IMR-90 (cell line): ENCODE measurements at regions not wholly inside any gene's neighbourhood (a gene's known extent, or its start where the extent isn't known, plus 50 kb on each side); places are given as distances from the start of the nearest gene placed in this dataset.

ENCODE experiments used
- ATAC-seq: fragments of 200-7000 bp; cut with Tn5 transposase; 2 replicates; pipeline ENCODE4 v1.9.1; 2020; ENCODE audit warnings: low read depth, mild to moderate bottlenecking, moderate library complexity
- BruUV-seq: library from RNA; stranded (reverse); fragments of 400-500 nt; replicated peaks from 2 replicates; lab custom pipeline; 2021; lab: Mats Ljungman, UMichigan
- CTCF ChIA-PET: fragments of 300-600 bp; formaldehyde crosslinking; extraction: SDS; loops from one replicate; lab custom pipeline; 2021; ENCODE audit warnings: antibody characterized with exemption; lab: Yijun Ruan, JAX
- POLR2A ChIA-PET: fragments of 300-600 bp; sonication (Branson Sonifier 250); formaldehyde crosslinking; loops from one replicate; lab custom pipeline; 2022; ENCODE audit warnings: antibody characterized with exemption; ENCODE audit not compliant: unreplicated experiment; lab: Charles Lee
- DNase-seq: peaks from one replicate; pipeline ENCODE4 v3.0.0; 2013
- H2AFZ ChIP-seq: replicated peaks from 2 replicates; pipeline ENCODE3; 2013; ENCODE audit warnings: low read length, mild to moderate bottlenecking; ENCODE audit not compliant: poor library complexity
- H2AK5ac ChIP-seq: 2 replicates; pipeline ENCODE4 v1.6.1; 2013; ENCODE audit warnings: low read depth, low read length, inconsistent platforms
- H2AK9ac ChIP-seq: replicated peaks from 2 replicates; pipeline ENCODE3; 2013; ENCODE audit warnings: mild to moderate bottlenecking, low read depth, low read length, moderate library complexity; ENCODE audit not compliant: poor library complexity
- H2BK120ac ChIP-seq: 2 replicates; pipeline ENCODE4 v1.6.1; 2013; ENCODE audit warnings: low read depth, low read length, inconsistent platforms
- H2BK15ac ChIP-seq: 3 replicates; pipeline ENCODE4 v1.6.1; 2013; ENCODE audit warnings: low read depth, low read length, inconsistent platforms
- H2BK20ac ChIP-seq: 2 replicates; pipeline ENCODE4 v1.6.1; 2013; ENCODE audit warnings: low read depth, mild to moderate bottlenecking, inconsistent platforms, low read length, moderate library complexity
- H2BK5ac ChIP-seq: 2 replicates; pipeline ENCODE4 v1.6.1; 2013; ENCODE audit warnings: mild to moderate bottlenecking, low read depth, low read length, inconsistent platforms; ENCODE audit not compliant: poor library complexity, severe bottlenecking
- H3K14ac ChIP-seq: replicated peaks from 2 replicates; pipeline ENCODE4 v1.6.1; 2013; ENCODE audit warnings: low read depth, low read length, inconsistent platforms
- H3K18ac ChIP-seq: 2 replicates; pipeline ENCODE4 v1.6.1; 2013; ENCODE audit warnings: low read depth, low read length, control low read depth
- H3K23ac ChIP-seq: 2 replicates; pipeline ENCODE4 v1.6.1; 2013; ENCODE audit warnings: low read depth, low read length, inconsistent platforms
- H3K27ac ChIP-seq: 2 replicates; pipeline ENCODE4 v1.5.1; 2013; ENCODE audit warnings: mild to moderate bottlenecking, control low read depth, low read length; ENCODE audit not compliant: insufficient read depth
- H3K27me3 ChIP-seq: 2 replicates; pipeline ENCODE4 v1.6.1; 2013; ENCODE audit warnings: low read length; ENCODE audit not compliant: control insufficient read depth, insufficient read depth
- H3K36me3 ChIP-seq: 2 replicates; pipeline ENCODE4 v1.6.1; 2013; ENCODE audit warnings: low read length, mixed read lengths; ENCODE audit not compliant: control insufficient read depth, insufficient read depth
- H3K4ac ChIP-seq: 2 replicates; pipeline ENCODE4 v1.6.1; 2013; ENCODE audit warnings: low read depth, low read length, inconsistent platforms
- H3K4me1 ChIP-seq: 2 replicates; pipeline ENCODE4 v1.6.1; 2013; ENCODE audit warnings: low read length, mixed read lengths; ENCODE audit not compliant: control insufficient read depth, insufficient read depth
- H3K4me2 ChIP-seq: 2 replicates; pipeline ENCODE4 v1.6.1; 2013; ENCODE audit warnings: low read depth, mild to moderate bottlenecking, control low read depth, low read length, moderate library complexity
- H3K4me3 ChIP-seq: 2 replicates; pipeline ENCODE4 v1.5.1; 2013; ENCODE audit warnings: low read depth, mild to moderate bottlenecking, control low read depth, low read length, moderate library complexity; ENCODE audit not compliant: insufficient read depth
- H3K56ac ChIP-seq: 2 replicates; pipeline ENCODE4 v1.6.1; 2013; ENCODE audit warnings: low read length, inconsistent platforms; ENCODE audit not compliant: insufficient read depth; ENCODE audit errors: extremely low read depth
- H3K79me1 ChIP-seq, 2 experiments: 2 replicates each; pipeline ENCODE4 v1.6.1; 2013; ENCODE audit warnings: low read length in 2 of 2, inconsistent platforms in 1 of 2, low read depth in 1 of 2
- H3K9ac ChIP-seq: 2 replicates; pipeline ENCODE4 v1.6.1; 2013; ENCODE audit warnings: low read depth, low read length, control low read depth
- H3K9me1 ChIP-seq: 2 replicates; pipeline ENCODE4 v1.6.1; 2013; ENCODE audit warnings: low read length, inconsistent platforms; ENCODE audit not compliant: insufficient read depth
- H3K9me3 ChIP-seq: 2 replicates; pipeline ENCODE4 v1.6.1; 2013; ENCODE audit warnings: low read length; ENCODE audit not compliant: control insufficient read depth, insufficient read depth
- H4K20me1 ChIP-seq: 2 replicates; pipeline ENCODE4 v1.6.1; 2013; ENCODE audit warnings: low read length, inconsistent platforms; ENCODE audit not compliant: insufficient read depth
- H4K5ac ChIP-seq: 2 replicates; pipeline ENCODE4 v1.6.1; 2013; ENCODE audit warnings: mild to moderate bottlenecking, low read depth, low read length, control low read depth
- H4K8ac ChIP-seq, 2 experiments: 2 replicates each; pipeline ENCODE4 v1.6.1; 2013; ENCODE audit warnings: low read depth in 2 of 2, low read length in 2 of 2, control low read depth in 1 of 2, inconsistent platforms in 1 of 2
- H4K91ac ChIP-seq: 2 replicates; pipeline ENCODE4 v1.6.1; 2013; ENCODE audit warnings: low read depth, low read length, inconsistent platforms; ENCODE audit not compliant: insufficient read depth
- CHD1 ChIP-seq: IDR thresholded peaks from 2 replicates; pipeline ENCODE4 v1.6.1; 2012; ENCODE audit warnings: low read depth, low read length, improper control_type of control experiment
- MAFK ChIP-seq: IDR thresholded peaks from 2 replicates; pipeline ENCODE4 v1.6.1; 2012; ENCODE audit warnings: low read depth, low read length, improper control_type of control experiment
- MAZ ChIP-seq: IDR thresholded peaks from 2 replicates; pipeline ENCODE4 v1.6.1; 2012; ENCODE audit warnings: low read depth, mild to moderate bottlenecking, low read length, improper control_type of control experiment, moderate library complexity, borderline replicate concordance
- MXI1 ChIP-seq: IDR thresholded peaks from 2 replicates; pipeline ENCODE4 v1.6.1; 2012; ENCODE audit warnings: low read depth, mild to moderate bottlenecking, low read length, moderate library complexity, borderline replicate concordance
- NFE2L2 ChIP-seq: fragments of 150-350 bp; IDR thresholded peaks from 2 replicates; pipeline ENCODE4 v1.6.1; 2016; ENCODE audit warnings: low read depth, mild to moderate bottlenecking, low read length
- POLR2A ChIP-seq: IDR thresholded peaks from 2 replicates; pipeline ENCODE4 v1.6.1; 2012; ENCODE audit warnings: mild to moderate bottlenecking, low read depth, low read length
- RCOR1 ChIP-seq: IDR thresholded peaks from 2 replicates; pipeline ENCODE4 v1.6.1; 2012; ENCODE audit warnings: mild to moderate bottlenecking, low read length, improper control_type of control experiment; ENCODE audit not compliant: insufficient replicate concordance
- RFX5 ChIP-seq: IDR thresholded peaks from 2 replicates; pipeline ENCODE4 v1.8.0; 2012; ENCODE audit warnings: low read depth, mild to moderate bottlenecking, low read length, moderate library complexity
- USF2 ChIP-seq: fragments of 150-350 bp; IDR thresholded peaks from 2 replicates; pipeline ENCODE4 v1.6.1; 2017; ENCODE audit warnings: mild to moderate bottlenecking, antibody characterized with exemption, low read length, low read depth
- dilution Hi-C: fragments of 300-500 bp; cut with HindIII; formaldehyde crosslinking; loops from one replicate; pipeline ENCODE4 v1.14.3; 2018; ENCODE audit warnings: low sequenced_read_pairs; ENCODE audit not compliant: unreplicated experiment
- in situ Hi-C: fragments of 300-500 bp; cut with MboI; formaldehyde crosslinking; loops from 3 replicates; pipeline ENCODE4 v1.14.3; 2019; ENCODE audit warnings: low sequenced_read_pairs, inconsistent platforms, mixed read lengths
- intact Hi-C: fragments of 100-400 bp; cut with micrococcal nuclease; formaldehyde crosslinking; loops from 2 replicates; pipeline ENCODE4 v1.10.0; 2022

DNA sequence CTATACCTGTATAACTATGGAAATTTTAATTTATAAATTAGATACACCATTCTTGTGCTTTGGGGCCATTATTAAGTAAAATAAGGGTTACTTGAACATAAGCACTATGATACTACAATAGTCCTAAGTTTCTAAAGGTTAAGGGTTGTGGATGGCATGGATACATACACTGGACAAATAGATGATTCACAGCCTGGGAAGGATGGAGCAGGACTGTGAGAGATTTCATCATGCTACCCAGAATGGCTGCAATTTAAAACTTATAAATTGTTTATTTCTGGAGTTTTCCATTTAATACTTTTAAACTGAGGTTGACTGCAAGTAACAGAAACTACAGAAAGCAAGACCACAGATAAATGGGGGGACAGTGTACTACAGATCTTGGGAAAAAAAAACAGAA, 295.8 kb upstream of the ZNF804A start:
- ChIA-PET POLR2A (no interaction called here), CTCF (no interaction called here)
- intact Hi-C loops (no loop called here), in situ Hi-C loops (no loop called here), dilution Hi-C loops (no loop called here)
- Histone ChIP-seq H3K18ac (no peak overlapping the region), H2AFZ (no peak overlapping the region), H4K91ac (no peak overlapping the region), H3K4me1 (no peaks in the 10 kb centered on the region), H2BK5ac (no peak overlapping the region), H3K4me2 (no peak overlapping the region), H3K79me1 (no peaks in the 10 kb centered on the region), H4K8ac (no peak overlapping the region), H2BK120ac (no peak overlapping the region), H2BK20ac (no peak overlapping the region), H3K9me3 (no peaks in the 10 kb centered on the region; the same call in 1 of the 2 replicates), H3K4me3 (no peak overlapping the region), H3K36me3 (no peaks in the 10 kb centered on the region), H3K23ac (no peak overlapping the region), H4K20me1 (no peaks in the 10 kb centered on the region), H3K27me3 (no peaks in the 10 kb centered on the region), H3K9me1 (no peaks in the 10 kb centered on the region), H3K4ac (no peak overlapping the region), H3K56ac (no peak overlapping the region), H3K9ac (no peak overlapping the region), H3K27ac (no peak overlapping the region), H3K14ac (no peak overlapping the region), H4K5ac (no peak overlapping the region), H2AK9ac (no peak overlapping the region), H2BK15ac (no peak overlapping the region), H2AK5ac (no peak overlapping the region)
- TF ChIP-seq NFE2L2 (no peak), USF2 (no peak), RFX5 (no peak), RCOR1 (no peak), MXI1 (no peak), MAFK (no peak), CHD1 (no peak), POLR2A (no peak), MAZ (no peak)
- no TSS peak for BruUV-seq
- DNase-seq (no peak), ATAC-seq (no peak)
